ENCODE measurements at regions not wholly inside any gene's neighbourhood (a gene's known extent, or its start where the extent isn't known, plus 50 kb on each side); places are given as distances from the start of the nearest gene placed in this dataset.

GRCh38 chr1:204771358-204771757 is 85.8 kb upstream of the LRRN2 start:
- no peak for TF ChIP-seq CTCF (IDR thresholded peaks at IDR 0.05)
- TF ChIP-seq EP300 (IDR thresholded peaks at IDR 0.05; ENCODE audit: low read depth), result no peak
- no peak for TF ChIP-seq POLR2AphosphoS5 (IDR thresholded peaks at IDR 0.05)
- no peak for TF ChIP-seq POLR2A (IDR thresholded peaks at IDR 0.05)
